Neural cell (in vitro differentiated cells): ENCODE measurements at regions not wholly inside any gene's neighbourhood (a gene's known extent, or its start where the extent isn't known, plus 50 kb on each side); places are given as distances from the start of the nearest gene placed in this dataset.

Source experiments
- H2AFZ ChIP-seq: fragments of 200-600, 300-800 bp; sonication (generic), shearing (Covaris generic); 2 replicates; pipeline ENCODE4 v1.6.0; 2014; ENCODE audit warnings: low read depth, mild to moderate bottlenecking, antibody characterized with exemption, low read length, moderate library complexity
- H3F3A ChIP-seq: fragments of 200-600 bp; shearing (Covaris generic); 2 replicates; pipeline ENCODE4 v1.6.1; 2016; ENCODE audit warnings: mild to moderate bottlenecking, moderate library complexity, mixed read lengths, antibody characterized with exemption, low read length; ENCODE audit not compliant: insufficient read depth, poor library complexity, severe bottlenecking
- H3K27ac ChIP-seq: fragments of 200-600, 300-800 bp; sonication (generic), shearing (Covaris generic); 2 replicates; pipeline ENCODE4 v1.5.1; 2014; ENCODE audit warnings: mild to moderate bottlenecking, low read length, moderate library complexity
- H3K27me3 ChIP-seq: fragments of 300-800, 200-600 bp; sonication (generic), shearing (Covaris generic); 2 replicates; pipeline ENCODE4 v1.6.0; 2014; ENCODE audit warnings: mild to moderate bottlenecking, low read depth, low read length, moderate library complexity; ENCODE audit not compliant: insufficient read depth
- H3K36me3 ChIP-seq: fragments of 300-800, 200-600 bp; sonication (generic), shearing (Covaris generic); 2 replicates; pipeline ENCODE4 v1.5.1; 2014; ENCODE audit warnings: mild to moderate bottlenecking, antibody characterized with exemption, low read length, moderate library complexity; ENCODE audit not compliant: insufficient read depth
- H3K4me2 ChIP-seq: fragments of 300-800, 200-600 bp; sonication (generic), shearing (Covaris generic); 2 replicates; pipeline ENCODE4 v1.6.0; 2014; ENCODE audit warnings: mild to moderate bottlenecking, low read length
- H3K4me3 ChIP-seq: fragments of 300-800, 200-600 bp; sonication (generic), shearing (Covaris generic); 2 replicates; pipeline ENCODE4 v1.5.1; 2014; ENCODE audit warnings: mild to moderate bottlenecking, low read length, moderate library complexity
- H3K79me2 ChIP-seq: fragments of 200-600 bp; shearing (Covaris generic); replicated peaks from 2 replicates; pipeline ENCODE4 v1.6.0; 2014; ENCODE audit warnings: mild to moderate bottlenecking, low read length, moderate library complexity; ENCODE audit not compliant: insufficient read depth
- H3K9ac ChIP-seq: fragments of 300-800, 200-600 bp; sonication (generic), shearing (Covaris generic); 2 replicates; pipeline ENCODE4 v1.6.1; 2016; ENCODE audit warnings: mild to moderate bottlenecking, low read length, mixed read lengths
- H3K9me2 ChIP-seq: fragments of 200-600 bp; shearing (Covaris generic); 2 replicates; pipeline ENCODE4 v1.6.1; 2016; ENCODE audit warnings: mild to moderate bottlenecking, low read length, mixed read lengths; ENCODE audit not compliant: insufficient read depth
- H3K9me3 ChIP-seq: fragments of 200-600, 300-800 bp; sonication (generic), shearing (Covaris generic); 2 replicates; pipeline ENCODE4 v1.6.1; 2016; ENCODE audit warnings: mild to moderate bottlenecking, mixed run types, low read length, moderate library complexity, mixed read lengths
- H4K20me1 ChIP-seq: fragments of 200-600 bp; shearing (Covaris generic); 2 replicates; pipeline ENCODE4 v1.6.1; 2016; ENCODE audit warnings: mild to moderate bottlenecking, mixed run types; ENCODE audit not compliant: insufficient read depth
- CTCF ChIP-seq: fragments of 450-650 bp; IDR thresholded peaks from 2 replicates; pipeline ENCODE4 v1.5.1; 2014; ENCODE audit warnings: antibody characterized with exemption, mild to moderate bottlenecking, moderate library complexity; ENCODE audit not compliant: poor library complexity, severe bottlenecking
- EP300 ChIP-seq: fragments of 450-650 bp; conservative IDR thresholded peaks from 2 replicates; pipeline ENCODE4 v1.6.1; 2014; ENCODE audit warnings: antibody characterized with exemption, mild to moderate bottlenecking, moderate library complexity; ENCODE audit not compliant: poor library complexity, severe bottlenecking
- EZH2 ChIP-seq: fragments of 200-600, 300-800 bp; shearing (Covaris generic), sonication (generic); IDR thresholded peaks from 2 replicates; pipeline ENCODE4 v1.6.1; 2014; ENCODE audit warnings: antibody characterized with exemption, low read length, borderline replicate concordance, mild to moderate bottlenecking; ENCODE audit not compliant: insufficient read depth, poor library complexity, severe bottlenecking
- MXI1 ChIP-seq: fragments of 450-650 bp; conservative IDR thresholded peaks from 2 replicates; pipeline ENCODE4 v1.6.1; 2014; ENCODE audit warnings: antibody characterized with exemption, mild to moderate bottlenecking; ENCODE audit not compliant: poor library complexity, severe bottlenecking
- POLR2AphosphoS5 ChIP-seq: IDR thresholded peaks from 2 replicates; pipeline ENCODE4 v1.6.1; 2012
- RAD21 ChIP-seq: fragments of 450-650 bp; conservative IDR thresholded peaks from 2 replicates; pipeline ENCODE4 v1.6.1; 2014; ENCODE audit warnings: antibody characterized with exemption, mild to moderate bottlenecking, moderate library complexity
- REST ChIP-seq: IDR thresholded peaks from 2 replicates; pipeline ENCODE4 v1.6.1; 2012; ENCODE audit warnings: borderline replicate concordance
- SMC3 ChIP-seq: fragments of 450-650 bp; conservative IDR thresholded peaks from 2 replicates; pipeline ENCODE4 v1.6.1; 2014; ENCODE audit warnings: antibody characterized with exemption, mild to moderate bottlenecking, moderate library complexity; ENCODE audit not compliant: poor library complexity
- TAF1 ChIP-seq: IDR thresholded peaks from 2 replicates; pipeline ENCODE4 v1.6.1; 2012; ENCODE audit warnings: low read depth

- H3K79me2 ChIP-seq, result no peaks in the 10 kb centered on the region
- no peak for TF ChIP-seq EZH2
- TF ChIP-seq CTCF, result no peak
- TF ChIP-seq REST, result no peak
- TF ChIP-seq POLR2AphosphoS5, result no peak
- TF ChIP-seq RAD21, result no peak
- TF ChIP-seq TAF1, result no peak
- TF ChIP-seq MXI1, result no peak
- no peak for TF ChIP-seq SMC3
- TF ChIP-seq EP300, result no peak
Observed at GRCh38 chr10:31659665-31660064, 269.0 kb downstream of the ARHGAP12 start.

GRCh38 chr10:31657434-31657872 lies 271.2 kb downstream of the ARHGAP12 start:
- no peaks in the 10 kb centered on the region for H3K9me2 ChIP-seq
- no peak overlapping the region for H3K4me3 ChIP-seq
- no peak overlapping the region for H3K9ac ChIP-seq
- H4K20me1 ChIP-seq, result no peaks in the 10 kb centered on the region
- no peaks in the 10 kb centered on the region for H3K9me3 ChIP-seq
- no peak overlapping the region for H2AFZ ChIP-seq
- no peaks in the 10 kb centered on the region for H3K79me2 ChIP-seq
- H3F3A ChIP-seq, result no peaks in the 10 kb centered on the region
- no peaks in the 10 kb centered on the region for H3K36me3 ChIP-seq
- no peak overlapping the region for H3K4me2 ChIP-seq
- TF ChIP-seq RAD21, result no peak
- no peak for TF ChIP-seq EP300
- no peak for TF ChIP-seq TAF1
- no peaks in the 10 kb centered on the region for H3K27me3 ChIP-seq
- no peak overlapping the region for H3K27ac ChIP-seq

More at GRCh38 chr10:31659665-31660064, 269.0 kb downstream of the ARHGAP12 start:
- Histone ChIP-seq H3K9ac (no peak overlapping the region), H4K20me1 (no peaks in the 10 kb centered on the region), H3K36me3 (no peaks in the 10 kb centered on the region), H3K27me3 (no peaks in the 10 kb centered on the region), H3F3A (no peaks in the 10 kb centered on the region), H3K4me2 (no peak overlapping the region), H3K9me2 (no peaks in the 10 kb centered on the region), H2AFZ (no peak overlapping the region), H3K27ac (no peak overlapping the region), H3K4me3 (no peak overlapping the region), H3K9me3 (no peaks in the 10 kb centered on the region)
